ENCODE measurements at regions not wholly inside any gene's neighbourhood (a gene's known extent, or its start where the extent isn't known, plus 50 kb on each side); places are given as distances from the start of the nearest gene placed in this dataset.

GRCh38 chr6:121590916-121591315, 155.5 kb downstream of the GJA1 start:
- TF ChIP-seq YY1 (IDR thresholded peaks at IDR 0.05; ENCODE audit: low read depth) (no peak), RAD21 (IDR thresholded peaks at IDR 0.05; ENCODE audit: low read depth) (no peak), MAX (IDR thresholded peaks at IDR 0.05) (no peak), EP300 (IDR thresholded peaks at IDR 0.05; ENCODE audit: borderline replicate concordance) (no peak), CEBPB (IDR thresholded peaks at IDR 0.05) (no peak), TCF12 (IDR thresholded peaks at IDR 0.05; ENCODE audit: low read depth) (no peak), USF1 (IDR thresholded peaks at IDR 0.05) (no peak), TEAD4 (IDR thresholded peaks at IDR 0.05) (no peak), ZBTB7A (IDR thresholded peaks at IDR 0.05; ENCODE audit: low read depth) (no peak), FOXM1 (IDR thresholded peaks at IDR 0.05; ENCODE audit: borderline replicate concordance, low read depth) (no peak), NFIC (IDR thresholded peaks at IDR 0.05) (no peak), TAF1 (IDR thresholded peaks at IDR 0.05; ENCODE audit: low read depth) (no peak), CREB1 (IDR thresholded peaks at IDR 0.05; ENCODE audit: low read depth) (no peak), REST (IDR thresholded peaks at IDR 0.05; ENCODE audit: low read depth) (no peak), EGR1 (IDR thresholded peaks at IDR 0.05) (no peak)

- no peak for TF ChIP-seq TEAD4 (IDR thresholded peaks at IDR 0.05)
- TF ChIP-seq EGR1 (IDR thresholded peaks at IDR 0.05): no peak
- TF ChIP-seq TCF12 (IDR thresholded peaks at IDR 0.05; ENCODE audit: low read depth): no peak
- TF ChIP-seq FOXM1 (IDR thresholded peaks at IDR 0.05; ENCODE audit: borderline replicate concordance, low read depth): no peak
- TF ChIP-seq MAX (IDR thresholded peaks at IDR 0.05): no peak
- TF ChIP-seq REST (IDR thresholded peaks at IDR 0.05; ENCODE audit: low read depth): no peak
- no peak for TF ChIP-seq RAD21 (IDR thresholded peaks at IDR 0.05; ENCODE audit: low read depth)
- TF ChIP-seq NFIC (IDR thresholded peaks at IDR 0.05): no peak
- TF ChIP-seq CREB1 (IDR thresholded peaks at IDR 0.05; ENCODE audit: low read depth): no peak
- TF ChIP-seq CEBPB (IDR thresholded peaks at IDR 0.05): no peak
- no peak for TF ChIP-seq YY1 (IDR thresholded peaks at IDR 0.05; ENCODE audit: low read depth)
- TF ChIP-seq TAF1 (IDR thresholded peaks at IDR 0.05; ENCODE audit: low read depth): no peak
- TF ChIP-seq ZBTB7A (IDR thresholded peaks at IDR 0.05; ENCODE audit: low read depth): no peak
- TF ChIP-seq EP300 (IDR thresholded peaks at IDR 0.05; ENCODE audit: borderline replicate concordance): no peak
- TF ChIP-seq USF1 (IDR thresholded peaks at IDR 0.05): no peak
Measured at GRCh38 chr6:121592261-121592935, 157.0 kb downstream of the GJA1 start.

- TF ChIP-seq MAX (IDR thresholded peaks at IDR 0.05) (no peak), YY1 (IDR thresholded peaks at IDR 0.05; ENCODE audit: low read depth) (no peak), TAF1 (IDR thresholded peaks at IDR 0.05; ENCODE audit: low read depth) (no peak)
Measured at GRCh38 chr6:121593011-121593641, 157.7 kb downstream of the GJA1 start.

GRCh38 chr6:121594053-121594452, 158.6 kb downstream of the GJA1 start:
- peak; percentile 87 for TF ChIP-seq CEBPB (IDR thresholded peaks at IDR 0.05)
- no peak for TF ChIP-seq NFIC (IDR thresholded peaks at IDR 0.05)
- no peak for TF ChIP-seq MAX (IDR thresholded peaks at IDR 0.05)
- no peak for TF ChIP-seq EP300 (IDR thresholded peaks at IDR 0.05; ENCODE audit: borderline replicate concordance)
- TF ChIP-seq CREB1 (IDR thresholded peaks at IDR 0.05; ENCODE audit: low read depth): no peak

- no peak for TF ChIP-seq TCF12 (IDR thresholded peaks at IDR 0.05; ENCODE audit: low read depth)
- no peak for TF ChIP-seq NFIC (IDR thresholded peaks at IDR 0.05)
Measured at GRCh38 chr6:121595646-121596045, 160.2 kb downstream of the GJA1 start.

- TF ChIP-seq MAX (IDR thresholded peaks at IDR 0.05): no peak
Measured at GRCh38 chr6:121596441-121596840, 161.0 kb downstream of the GJA1 start.

Data from Ishikawa (cell line).